Body of pancreas (tissue), 4 donors: ENCODE measurements at regions not wholly inside any gene's neighbourhood (a gene's known extent, or its start where the extent isn't known, plus 50 kb on each side); places are given as distances from the start of the nearest gene placed in this dataset.

ENCODE experiments used
- POLR2A ChIP-seq, 3 donors: fragments of 450-650 bp; IDR thresholded peaks; one replicate each; pipeline ENCODE4 v1.6.1; 2016; ENCODE audit warnings: antibody characterized with exemption in 3 of 3, mild to moderate bottlenecking in 2 of 3
- TF ChIP-seq, protein P1 (sequence below), 7 experiments: fragments of 450-650 bp in 4 of 7; fragments of 200-600 bp in 3 of 7; sonication (generic) in 3 of 7; IDR thresholded peaks; one replicate each; pipeline ENCODE4 v1.5.1; 2016 to 2019; ENCODE audit warnings: antibody characterized with exemption in 7 of 7

DNA sequence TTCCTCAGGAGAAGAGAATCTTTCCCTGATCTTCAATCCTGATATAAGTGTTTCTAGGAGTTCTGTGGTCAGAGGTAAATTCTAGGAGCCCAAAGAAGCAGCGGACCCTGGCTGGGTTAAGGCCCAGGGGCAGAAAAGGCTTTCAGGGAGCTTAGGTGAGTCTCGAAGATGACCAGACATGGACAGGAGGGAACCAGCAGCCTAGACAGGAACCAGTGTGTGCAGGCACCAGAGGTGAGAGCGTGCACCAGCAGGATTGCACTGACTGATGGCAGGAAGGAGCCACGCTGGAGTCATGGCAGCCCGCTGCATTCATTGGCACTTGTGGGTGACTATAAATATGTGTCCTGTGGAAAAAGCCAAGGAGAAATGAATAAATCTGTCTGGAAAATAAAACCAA is 489.9 kb downstream of the BCL11B start:
- TF ChIP-seq, protein P1, sequence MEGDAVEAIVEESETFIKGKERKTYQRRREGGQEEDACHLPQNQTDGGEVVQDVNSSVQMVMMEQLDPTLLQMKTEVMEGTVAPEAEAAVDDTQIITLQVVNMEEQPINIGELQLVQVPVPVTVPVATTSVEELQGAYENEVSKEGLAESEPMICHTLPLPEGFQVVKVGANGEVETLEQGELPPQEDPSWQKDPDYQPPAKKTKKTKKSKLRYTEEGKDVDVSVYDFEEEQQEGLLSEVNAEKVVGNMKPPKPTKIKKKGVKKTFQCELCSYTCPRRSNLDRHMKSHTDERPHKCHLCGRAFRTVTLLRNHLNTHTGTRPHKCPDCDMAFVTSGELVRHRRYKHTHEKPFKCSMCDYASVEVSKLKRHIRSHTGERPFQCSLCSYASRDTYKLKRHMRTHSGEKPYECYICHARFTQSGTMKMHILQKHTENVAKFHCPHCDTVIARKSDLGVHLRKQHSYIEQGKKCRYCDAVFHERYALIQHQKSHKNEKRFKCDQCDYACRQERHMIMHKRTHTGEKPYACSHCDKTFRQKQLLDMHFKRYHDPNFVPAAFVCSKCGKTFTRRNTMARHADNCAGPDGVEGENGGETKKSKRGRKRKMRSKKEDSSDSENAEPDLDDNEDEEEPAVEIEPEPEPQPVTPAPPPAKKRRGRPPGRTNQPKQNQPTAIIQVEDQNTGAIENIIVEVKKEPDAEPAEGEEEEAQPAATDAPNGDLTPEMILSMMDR (IDR thresholded peaks at IDR 0.05) = no peak
- TF ChIP-seq POLR2A (IDR thresholded peaks at IDR 0.05) = no peak
